GM19324 (cell line): ENCODE measurements at regions not wholly inside any gene's neighbourhood (a gene's known extent, or its start where the extent isn't known, plus 50 kb on each side); places are given as distances from the start of the nearest gene placed in this dataset.

ENCODE experiments used
- ATAC-seq: cut with Tn5 transposase; IDR thresholded peaks from one replicate; pipeline ENCODE4 v1.9.1; 2021; ENCODE audit warnings: mild to moderate bottlenecking, moderate library complexity; ENCODE audit not compliant: unreplicated experiment, low FRiP score

GRCh38 chr2:145287736-145288135 is 767.8 kb upstream of the ZEB2 start:
- ATAC-seq = no peak

GRCh38 chr2:145286716-145287275 is 766.9 kb upstream of the ZEB2 start:
- ATAC-seq = no peak

- ATAC-seq = no peak
Measured at GRCh38 chr2:145284551-145284950, 764.6 kb upstream of the ZEB2 start.

GRCh38 chr2:145283131-145283530 is 763.2 kb upstream of the ZEB2 start:
- no peak for ATAC-seq

- no peak for ATAC-seq
Measured at GRCh38 chr2:145277922-145278321, 758.0 kb upstream of the ZEB2 start.

GRCh38 chr2:145273840-145274239 is 753.9 kb upstream of the ZEB2 start:
- ATAC-seq = no peak

- no peak for ATAC-seq
Measured at GRCh38 chr2:145268931-145269330, 749.0 kb upstream of the ZEB2 start.

- ATAC-seq = no peak
Measured at GRCh38 chr2:145267451-145267850, 747.5 kb upstream of the ZEB2 start.

- no peak for ATAC-seq
Measured at GRCh38 chr2:145265244-145265643, 745.3 kb upstream of the ZEB2 start.

- no peak for ATAC-seq
Measured at GRCh38 chr2:145260674-145261073, 740.8 kb upstream of the ZEB2 start.

- ATAC-seq = no peak
Measured at GRCh38 chr2:145260081-145260480, 740.2 kb upstream of the ZEB2 start.

- ATAC-seq = no peak
Measured at GRCh38 chr2:145258903-145259579, 739.1 kb upstream of the ZEB2 start.

- ATAC-seq = no peak
Measured at GRCh38 chr2:145257931-145258330, 738.0 kb upstream of the ZEB2 start.

GRCh38 chr2:145256551-145256950 is 736.6 kb upstream of the ZEB2 start:
- no peak for ATAC-seq

- no peak for ATAC-seq
Measured at GRCh38 chr2:145254291-145254690, 734.4 kb upstream of the ZEB2 start.

GRCh38 chr2:145253492-145253891 is 733.6 kb upstream of the ZEB2 start:
- no peak for ATAC-seq

GRCh38 chr2:145245268-145245870 is 725.5 kb upstream of the ZEB2 start:
- no peak for ATAC-seq

GRCh38 chr2:145235312-145235711 is 715.4 kb upstream of the ZEB2 start:
- ATAC-seq = no peak

GRCh38 chr2:145230546-145230945 is 710.6 kb upstream of the ZEB2 start:
- no peak for ATAC-seq

- ATAC-seq = no peak
Measured at GRCh38 chr2:145228506-145228905, 708.6 kb upstream of the ZEB2 start.

GRCh38 chr2:145226901-145227300 is 707.0 kb upstream of the ZEB2 start:
- ATAC-seq = no peak

GRCh38 chr2:145221516-145221915 is 701.6 kb upstream of the ZEB2 start:
- no peak for ATAC-seq
